22Rv1 (cell line): ENCODE measurements at regions not wholly inside any gene's neighbourhood (a gene's known extent, or its start where the extent isn't known, plus 50 kb on each side); places are given as distances from the start of the nearest gene placed in this dataset.

ENCODE experiments used
- H3K27ac ChIP-seq: fragments of 450-650 bp; 2 replicates; pipeline ENCODE4 v1.5.1; 2017
- ZFX ChIP-seq: fragments of 450-650 bp; IDR thresholded peaks from 2 replicates; pipeline ENCODE4 v1.6.1; 2017; ENCODE audit warnings: antibody characterized with exemption, borderline replicate concordance
- TF ChIP-seq, protein P1 (sequence below): fragments of 450-650 bp; IDR thresholded peaks from 2 replicates; pipeline ENCODE4 v1.5.1; 2017; ENCODE audit warnings: mild to moderate bottlenecking

DNA sequence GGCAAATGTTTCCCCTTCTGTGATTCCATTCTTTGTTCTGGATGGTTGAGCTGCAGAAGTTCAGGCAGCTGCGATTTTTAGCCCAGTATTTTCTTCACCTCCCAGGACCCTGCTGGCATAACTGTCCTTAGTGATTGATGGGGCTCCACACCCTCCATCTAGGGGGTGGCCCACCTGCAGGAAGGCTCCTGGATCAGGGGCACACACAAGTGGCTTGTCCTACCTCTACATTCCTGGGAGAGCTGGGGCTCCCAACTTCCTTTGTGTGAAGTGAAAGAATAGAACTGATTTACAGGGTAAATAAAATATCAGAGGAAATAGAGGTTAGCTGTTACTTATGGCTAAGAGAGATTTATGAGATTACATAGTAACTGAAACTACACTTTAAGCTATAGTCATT, 129.5 kb upstream of the MAP3K7 start:
- H3K27ac ChIP-seq, result no peak overlapping the region

GRCh38 chr6:90715093-90715655, 128.3 kb upstream of the MAP3K7 start:
- TF ChIP-seq, protein P1, sequence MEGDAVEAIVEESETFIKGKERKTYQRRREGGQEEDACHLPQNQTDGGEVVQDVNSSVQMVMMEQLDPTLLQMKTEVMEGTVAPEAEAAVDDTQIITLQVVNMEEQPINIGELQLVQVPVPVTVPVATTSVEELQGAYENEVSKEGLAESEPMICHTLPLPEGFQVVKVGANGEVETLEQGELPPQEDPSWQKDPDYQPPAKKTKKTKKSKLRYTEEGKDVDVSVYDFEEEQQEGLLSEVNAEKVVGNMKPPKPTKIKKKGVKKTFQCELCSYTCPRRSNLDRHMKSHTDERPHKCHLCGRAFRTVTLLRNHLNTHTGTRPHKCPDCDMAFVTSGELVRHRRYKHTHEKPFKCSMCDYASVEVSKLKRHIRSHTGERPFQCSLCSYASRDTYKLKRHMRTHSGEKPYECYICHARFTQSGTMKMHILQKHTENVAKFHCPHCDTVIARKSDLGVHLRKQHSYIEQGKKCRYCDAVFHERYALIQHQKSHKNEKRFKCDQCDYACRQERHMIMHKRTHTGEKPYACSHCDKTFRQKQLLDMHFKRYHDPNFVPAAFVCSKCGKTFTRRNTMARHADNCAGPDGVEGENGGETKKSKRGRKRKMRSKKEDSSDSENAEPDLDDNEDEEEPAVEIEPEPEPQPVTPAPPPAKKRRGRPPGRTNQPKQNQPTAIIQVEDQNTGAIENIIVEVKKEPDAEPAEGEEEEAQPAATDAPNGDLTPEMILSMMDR, result no peak
- no peak for TF ChIP-seq ZFX
- no peak overlapping the region for H3K27ac ChIP-seq

More for the DNA sequence above, 129.5 kb upstream of the MAP3K7 start:
- no peak for TF ChIP-seq ZFX
- TF ChIP-seq, protein P1, result no peak

GRCh38 chr6:90714319-90714718, 127.4 kb upstream of the MAP3K7 start:
- H3K27ac ChIP-seq, result no peak overlapping the region
- TF ChIP-seq, protein P1, result no peak
- TF ChIP-seq ZFX, result no peak

DNA sequence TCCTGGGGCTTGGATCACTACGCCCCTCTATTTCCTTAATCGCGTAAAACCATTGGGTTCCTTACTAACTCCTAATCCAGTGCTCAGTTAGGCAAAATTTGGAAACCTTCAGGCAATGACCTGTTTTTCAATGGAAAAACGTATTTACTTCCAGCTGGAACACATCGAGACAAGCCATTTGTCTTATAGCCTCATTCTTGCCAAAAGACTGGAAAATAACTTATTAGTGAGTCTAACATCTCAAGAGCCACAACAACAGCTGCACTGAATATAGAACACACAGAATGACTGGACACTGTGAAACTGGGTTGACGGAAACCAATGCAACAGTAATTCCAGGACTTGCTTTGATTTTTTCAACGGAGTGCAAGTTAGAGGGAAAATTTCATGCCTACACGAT, 125.2 kb upstream of the MAP3K7 start:
- no peak for TF ChIP-seq ZFX
- TF ChIP-seq, protein P1, result no peak
- H3K27ac ChIP-seq, result no peak overlapping the region

DNA sequence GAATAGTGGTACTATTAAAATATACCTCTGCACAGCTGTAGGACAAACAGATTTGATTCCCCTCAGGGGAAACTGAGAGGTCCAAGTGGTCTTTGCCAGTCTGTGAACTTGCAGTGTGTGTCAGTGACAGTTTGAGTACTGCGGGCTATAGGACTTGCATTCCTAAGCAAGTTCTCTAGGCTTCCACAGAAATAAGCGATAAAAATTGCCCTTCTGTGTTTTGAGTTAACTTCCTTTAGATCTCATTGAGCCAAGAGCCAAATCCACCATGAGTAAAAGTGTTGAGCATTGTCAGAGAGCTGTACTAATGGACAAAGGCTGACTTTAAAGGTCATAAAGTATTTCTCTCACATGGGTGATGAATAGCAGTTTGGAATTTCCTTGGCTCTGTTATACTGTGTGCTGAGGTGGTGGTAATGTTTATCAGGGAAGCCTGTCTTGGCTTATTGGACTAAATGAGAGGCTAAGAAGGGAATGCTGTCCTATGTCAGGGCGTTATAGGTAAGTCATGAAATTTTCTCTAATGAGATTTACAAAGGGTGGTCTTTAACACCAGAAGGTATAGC, 122.6 kb upstream of the MAP3K7 start:
- no peak overlapping the region for H3K27ac ChIP-seq
- no peak for TF ChIP-seq ZFX
- TF ChIP-seq, protein P1, result no peak

- H3K27ac ChIP-seq, result no peak overlapping the region
- TF ChIP-seq ZFX, result no peak
- TF ChIP-seq, protein P1, result no peak
These were observed 121.4 kb upstream of the MAP3K7 start for GRCh38 chr6:90708206-90708737.

- TF ChIP-seq, protein P1, result no peak
- no peak for TF ChIP-seq ZFX
- H3K27ac ChIP-seq, result no peak overlapping the region
These were observed 120.4 kb upstream of the MAP3K7 start for GRCh38 chr6:90707246-90707645.
